HEK293 (cell line): ENCODE measurements at regions not wholly inside any gene's neighbourhood (a gene's known extent, or its start where the extent isn't known, plus 50 kb on each side); places are given as distances from the start of the nearest gene placed in this dataset.

Experiments used
- CTCF ChIP-seq: fragments of 450-650 bp; formaldehyde crosslinking; IDR thresholded peaks from 2 replicates; pipeline ENCODE4 v1.5.1; 2016; ENCODE audit warnings: missing biosample characterization, missing genetic modification characterization
- ZNF140 ChIP-seq: fragments of 450-650 bp; formaldehyde crosslinking; IDR thresholded peaks from 2 replicates; pipeline ENCODE4 v1.5.1; 2016; ENCODE audit warnings: missing biosample characterization, missing genetic modification characterization
- ZNF785 ChIP-seq: fragments of 450-650 bp; formaldehyde crosslinking; IDR thresholded peaks from 2 replicates; pipeline ENCODE4 v1.5.1; 2016; ENCODE audit warnings: missing biosample characterization, missing genetic modification characterization

GRCh38 chr2:126343136-126343535 lies 312.8 kb upstream of the GYPC start:
- no peak for TF ChIP-seq ZNF140 (tag by site-specific recombination)
- TF ChIP-seq ZNF785, result no peak
- TF ChIP-seq CTCF (tag by site-specific recombination), result no peak
